ENCODE measurements at regions not wholly inside any gene's neighbourhood (a gene's known extent, or its start where the extent isn't known, plus 50 kb on each side); places are given as distances from the start of the nearest gene placed in this dataset.

DNA sequence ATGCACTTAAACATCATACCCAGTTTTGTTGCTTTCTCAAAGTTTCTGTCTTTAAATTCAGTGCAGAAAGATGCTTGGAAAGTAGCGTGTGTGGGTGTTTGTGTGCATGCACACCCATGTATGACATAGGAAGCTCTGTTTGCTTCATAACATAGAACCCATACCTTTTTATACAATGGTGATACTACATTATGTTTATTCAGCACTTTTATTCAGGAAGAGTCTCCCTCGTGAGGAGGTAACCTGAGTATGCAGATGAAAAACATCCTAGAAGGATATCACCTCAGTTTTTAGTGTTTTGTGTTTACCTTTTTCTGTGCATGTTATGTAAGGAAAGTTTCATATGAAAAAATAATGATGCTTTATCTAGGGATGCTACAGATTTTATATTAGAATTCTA is 111.2 kb downstream of the SST start:
- no peak overlapping the region for H2AFZ ChIP-seq (ENCODE audit: low read depth, low read length)
- ChIA-PET POLR2A (no interaction called here), CTCF (no interaction called here)
- H3K27me3 ChIP-seq (ENCODE audit: control insufficient read depth in 2 of 2, insufficient read depth in 2 of 2, low read length in 2 of 2): no peaks in the 10 kb centered on the region
- H3K9me1 ChIP-seq (replicated peaks; ENCODE audit: control insufficient read depth, extremely low read depth, insufficient read depth, low read length): no peaks in the 10 kb centered on the region
- H4K20me1 ChIP-seq (replicated peaks; ENCODE audit: control insufficient read depth, extremely low read depth, insufficient read depth, low read length): no peaks in the 10 kb centered on the region
- BruUV-seq (replicated peaks): no TSS peak
- H3K9me3 ChIP-seq (replicated peaks; ENCODE audit: control insufficient read depth, insufficient read depth, low read length): no peaks in the 10 kb centered on the region
- dilution Hi-C loops (cut with MboI; ENCODE audit: extremely low pct_ligation_motif_present, low sequenced_read_pairs): no loop called here
- H3K4me3 ChIP-seq (replicated peaks in 1 of 3; ENCODE audit: insufficient read depth in 1 of 3, low read depth in 1 of 3, low read length in 3 of 3): no peak overlapping the region
- H3K79me2 ChIP-seq (ENCODE audit: control insufficient read depth, insufficient read depth, low read length): no peaks in the 10 kb centered on the region
- no peak overlapping the region for H3K27ac ChIP-seq (ENCODE audit: insufficient read depth, low read depth, low read length)
- no peak for DNase-seq (ENCODE audit: low read depth, low spot score)
- H3K9ac ChIP-seq (replicated peaks; ENCODE audit: extremely low read depth, insufficient read depth, low read length): no peak overlapping the region
- no peak overlapping the region for H3K4me2 ChIP-seq (ENCODE audit: insufficient read depth, low read length)
- H3K36me3 ChIP-seq (ENCODE audit: control insufficient read depth in 2 of 2, extremely low read depth in 1 of 2, insufficient read depth in 2 of 2, low read length in 2 of 2): no peaks in the 10 kb centered on the region
- H3K4me1 ChIP-seq (ENCODE audit: control insufficient read depth, extremely low read depth, insufficient read depth, low read length): no peaks in the 10 kb centered on the region
- intact Hi-C loops (cut with micrococcal nuclease): no loop called here
- TF ChIP-seq JUN (IDR thresholded peaks at IDR 0.05; ENCODE audit: borderline replicate concordance, insufficient read depth, insufficient read length, low read depth) (no peak), FOS (IDR thresholded peaks at IDR 0.05; ENCODE audit: borderline replicate concordance, insufficient read depth, low read length) (no peak), POLR2AphosphoS5 (IDR thresholded peaks at IDR 0.05; ENCODE audit: insufficient read depth, low read depth, low read length) (no peak)
- TF ChIP-seq, protein P1, sequence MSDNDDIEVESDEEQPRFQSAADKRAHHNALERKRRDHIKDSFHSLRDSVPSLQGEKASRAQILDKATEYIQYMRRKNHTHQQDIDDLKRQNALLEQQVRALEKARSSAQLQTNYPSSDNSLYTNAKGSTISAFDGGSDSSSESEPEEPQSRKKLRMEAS (IDR thresholded peaks at IDR 0.05; ENCODE audit: insufficient read depth, insufficient read length): no peak
- FAIRE-seq: no peak

DNA sequence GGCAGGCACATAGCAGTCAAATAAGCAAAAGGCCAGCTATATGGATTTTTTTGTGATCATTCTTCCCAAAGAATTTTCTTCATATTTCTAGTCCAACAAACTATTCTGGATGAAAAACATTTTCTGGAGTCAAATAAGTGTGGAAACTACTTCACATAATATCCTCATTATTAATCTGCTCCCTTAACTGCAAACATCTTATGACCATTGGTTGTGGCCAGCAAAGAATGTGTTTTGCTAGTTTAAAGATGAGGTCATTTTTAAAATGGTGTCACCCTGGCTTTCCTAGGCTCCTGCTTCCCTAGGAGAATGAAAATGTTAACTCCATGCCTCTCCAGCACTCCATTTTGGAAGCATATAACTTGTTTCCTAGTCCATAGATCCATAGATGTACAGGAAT is 118.8 kb downstream of the SST start:
- H3K27me3 ChIP-seq (ENCODE audit: control insufficient read depth in 2 of 2, insufficient read depth in 2 of 2, low read length in 2 of 2): no peaks in the 10 kb centered on the region
- H4K20me1 ChIP-seq (replicated peaks; ENCODE audit: control insufficient read depth, extremely low read depth, insufficient read depth, low read length): no peaks in the 10 kb centered on the region
- intact Hi-C loops (cut with micrococcal nuclease) (no loop called here), dilution Hi-C loops (cut with MboI; ENCODE audit: extremely low pct_ligation_motif_present, low sequenced_read_pairs) (no loop called here)
- H3K4me1 ChIP-seq (ENCODE audit: control insufficient read depth, extremely low read depth, insufficient read depth, low read length): no peaks in the 10 kb centered on the region
- no peak overlapping the region for H2AFZ ChIP-seq (ENCODE audit: low read depth, low read length)
- DNase-seq (ENCODE audit: low read depth, low spot score) (no peak), FAIRE-seq (no peak)
- no peaks in the 10 kb centered on the region for H3K9me3 ChIP-seq (replicated peaks; ENCODE audit: control insufficient read depth, insufficient read depth, low read length)
- H3K4me2 ChIP-seq (ENCODE audit: insufficient read depth, low read length): no peak overlapping the region
- no peaks in the 10 kb centered on the region for H3K9me1 ChIP-seq (replicated peaks; ENCODE audit: control insufficient read depth, extremely low read depth, insufficient read depth, low read length)
- ChIA-PET POLR2A (no interaction called here), CTCF (no interaction called here)
- H3K79me2 ChIP-seq (ENCODE audit: control insufficient read depth, insufficient read depth, low read length): no peaks in the 10 kb centered on the region
- no peak overlapping the region for H3K27ac ChIP-seq (ENCODE audit: insufficient read depth, low read depth, low read length)
- H3K9ac ChIP-seq (replicated peaks; ENCODE audit: extremely low read depth, insufficient read depth, low read length): no peak overlapping the region
- H3K36me3 ChIP-seq (ENCODE audit: control insufficient read depth in 2 of 2, extremely low read depth in 1 of 2, insufficient read depth in 2 of 2, low read length in 2 of 2): no peaks in the 10 kb centered on the region
- no TSS peak for BruUV-seq (replicated peaks)
- TF ChIP-seq, protein P1 (IDR thresholded peaks at IDR 0.05; ENCODE audit: insufficient read depth, insufficient read length): no peak
- TF ChIP-seq, protein P2, sequence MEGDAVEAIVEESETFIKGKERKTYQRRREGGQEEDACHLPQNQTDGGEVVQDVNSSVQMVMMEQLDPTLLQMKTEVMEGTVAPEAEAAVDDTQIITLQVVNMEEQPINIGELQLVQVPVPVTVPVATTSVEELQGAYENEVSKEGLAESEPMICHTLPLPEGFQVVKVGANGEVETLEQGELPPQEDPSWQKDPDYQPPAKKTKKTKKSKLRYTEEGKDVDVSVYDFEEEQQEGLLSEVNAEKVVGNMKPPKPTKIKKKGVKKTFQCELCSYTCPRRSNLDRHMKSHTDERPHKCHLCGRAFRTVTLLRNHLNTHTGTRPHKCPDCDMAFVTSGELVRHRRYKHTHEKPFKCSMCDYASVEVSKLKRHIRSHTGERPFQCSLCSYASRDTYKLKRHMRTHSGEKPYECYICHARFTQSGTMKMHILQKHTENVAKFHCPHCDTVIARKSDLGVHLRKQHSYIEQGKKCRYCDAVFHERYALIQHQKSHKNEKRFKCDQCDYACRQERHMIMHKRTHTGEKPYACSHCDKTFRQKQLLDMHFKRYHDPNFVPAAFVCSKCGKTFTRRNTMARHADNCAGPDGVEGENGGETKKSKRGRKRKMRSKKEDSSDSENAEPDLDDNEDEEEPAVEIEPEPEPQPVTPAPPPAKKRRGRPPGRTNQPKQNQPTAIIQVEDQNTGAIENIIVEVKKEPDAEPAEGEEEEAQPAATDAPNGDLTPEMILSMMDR (IDR thresholded peaks at IDR 0.05; ENCODE audit: extremely low read depth in 1 of 2, insufficient read depth in 1 of 2, low read depth in 1 of 2, low read length in 2 of 2): no peak
- TF ChIP-seq POLR2AphosphoS5 (IDR thresholded peaks at IDR 0.05; ENCODE audit: insufficient read depth, low read depth, low read length): no peak
- TF ChIP-seq JUN (IDR thresholded peaks at IDR 0.05; ENCODE audit: borderline replicate concordance, insufficient read depth, insufficient read length, low read depth): no peak
- no peak for TF ChIP-seq GATA2 (IDR thresholded peaks at IDR 0.05; ENCODE audit: insufficient read depth, insufficient read length, low read depth, low read length)
- no peak for TF ChIP-seq POLR2A (IDR thresholded peaks at IDR 0.05; ENCODE audit: low read depth, low read length)
- no peak for TF ChIP-seq EZH2 (IDR thresholded peaks at IDR 0.05; ENCODE audit: borderline replicate concordance, low read depth, low read length, severe bottlenecking)
- TF ChIP-seq MYC (IDR thresholded peaks at IDR 0.05; ENCODE audit: low read depth, low read length): no peak
- no peak for TF ChIP-seq FOS (IDR thresholded peaks at IDR 0.05; ENCODE audit: borderline replicate concordance, insufficient read depth, low read length)
- no peak overlapping the region for H3K4me3 ChIP-seq (replicated peaks in 1 of 3; ENCODE audit: insufficient read depth in 1 of 3, low read depth in 1 of 3, low read length in 3 of 3)
